ENCODE measurements at regions not wholly inside any gene's neighbourhood (a gene's known extent, or its start where the extent isn't known, plus 50 kb on each side); places are given as distances from the start of the nearest gene placed in this dataset.

DNA sequence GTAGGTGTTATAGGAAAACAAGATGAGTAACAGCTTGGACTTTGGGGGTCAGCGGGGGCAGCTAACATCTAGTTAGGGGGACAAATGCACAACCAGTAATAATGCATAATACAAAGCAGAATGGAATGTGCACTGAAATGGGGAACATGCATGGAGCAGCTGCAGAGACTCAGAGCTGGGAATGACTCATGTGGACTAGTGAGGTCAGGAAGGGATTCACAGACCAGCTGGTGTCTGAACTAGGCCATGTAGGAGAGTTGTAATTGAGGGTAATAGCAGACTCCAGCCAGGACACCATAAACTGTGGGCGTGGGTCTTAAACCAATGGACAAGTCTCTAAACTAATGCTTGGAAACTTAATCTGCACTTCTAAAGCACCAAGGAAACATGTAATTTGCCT lies 176.8 kb upstream of the ASIC2 start:
- TF ChIP-seq, protein P1, sequence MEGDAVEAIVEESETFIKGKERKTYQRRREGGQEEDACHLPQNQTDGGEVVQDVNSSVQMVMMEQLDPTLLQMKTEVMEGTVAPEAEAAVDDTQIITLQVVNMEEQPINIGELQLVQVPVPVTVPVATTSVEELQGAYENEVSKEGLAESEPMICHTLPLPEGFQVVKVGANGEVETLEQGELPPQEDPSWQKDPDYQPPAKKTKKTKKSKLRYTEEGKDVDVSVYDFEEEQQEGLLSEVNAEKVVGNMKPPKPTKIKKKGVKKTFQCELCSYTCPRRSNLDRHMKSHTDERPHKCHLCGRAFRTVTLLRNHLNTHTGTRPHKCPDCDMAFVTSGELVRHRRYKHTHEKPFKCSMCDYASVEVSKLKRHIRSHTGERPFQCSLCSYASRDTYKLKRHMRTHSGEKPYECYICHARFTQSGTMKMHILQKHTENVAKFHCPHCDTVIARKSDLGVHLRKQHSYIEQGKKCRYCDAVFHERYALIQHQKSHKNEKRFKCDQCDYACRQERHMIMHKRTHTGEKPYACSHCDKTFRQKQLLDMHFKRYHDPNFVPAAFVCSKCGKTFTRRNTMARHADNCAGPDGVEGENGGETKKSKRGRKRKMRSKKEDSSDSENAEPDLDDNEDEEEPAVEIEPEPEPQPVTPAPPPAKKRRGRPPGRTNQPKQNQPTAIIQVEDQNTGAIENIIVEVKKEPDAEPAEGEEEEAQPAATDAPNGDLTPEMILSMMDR (conservative IDR thresholded peaks at IDR 0.05), result no peak
- TF ChIP-seq ZFX (IDR thresholded peaks at IDR 0.05), result no peak
- no peak overlapping the region for H3K27ac ChIP-seq

DNA sequence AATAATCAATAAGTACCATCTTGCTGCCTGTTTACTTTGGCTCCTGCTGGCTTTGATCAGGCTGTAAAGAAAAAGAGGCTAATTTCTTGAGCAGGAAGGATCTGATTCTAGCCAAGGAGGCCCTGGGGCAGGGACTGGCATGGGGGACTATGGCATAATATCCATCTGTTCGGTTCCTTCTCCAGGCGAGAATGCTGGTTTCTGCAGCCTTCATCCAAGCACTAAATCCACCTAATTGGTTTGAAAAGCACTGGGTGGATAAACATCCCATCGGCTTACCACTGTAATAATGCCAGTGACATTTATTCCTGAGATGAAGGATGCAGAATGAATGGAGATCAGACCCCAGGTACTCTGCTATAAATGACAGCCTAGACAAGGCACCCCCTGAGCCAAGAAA lies 180.0 kb upstream of the ASIC2 start:
- H3K27ac ChIP-seq, result no peak overlapping the region
- TF ChIP-seq ZFX (IDR thresholded peaks at IDR 0.05), result no peak
- TF ChIP-seq, protein P1 (conservative IDR thresholded peaks at IDR 0.05), result no peak

DNA sequence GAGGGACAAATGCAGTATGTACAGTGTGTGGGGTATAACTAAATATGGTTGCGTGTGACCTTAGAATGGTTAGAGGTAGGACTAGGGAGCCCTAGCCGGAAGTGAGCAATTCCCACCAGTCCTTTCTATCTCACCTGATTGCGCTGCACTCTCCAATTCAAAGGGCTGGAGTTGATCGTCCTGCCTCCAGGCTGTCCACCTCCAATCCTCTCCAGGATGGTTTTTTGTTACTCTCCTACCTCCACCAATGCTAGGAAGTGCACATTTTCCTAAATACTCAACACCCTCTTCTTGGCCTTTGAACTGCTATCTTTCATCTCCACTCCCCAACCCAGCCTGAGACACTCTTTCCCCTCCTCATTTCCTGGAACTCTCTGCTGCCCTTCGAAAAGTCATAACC lies 181.7 kb upstream of the ASIC2 start:
- H3K27ac ChIP-seq, result no peak overlapping the region
- TF ChIP-seq ZFX (IDR thresholded peaks at IDR 0.05), result no peak
- TF ChIP-seq, protein P1 (conservative IDR thresholded peaks at IDR 0.05), result no peak

DNA sequence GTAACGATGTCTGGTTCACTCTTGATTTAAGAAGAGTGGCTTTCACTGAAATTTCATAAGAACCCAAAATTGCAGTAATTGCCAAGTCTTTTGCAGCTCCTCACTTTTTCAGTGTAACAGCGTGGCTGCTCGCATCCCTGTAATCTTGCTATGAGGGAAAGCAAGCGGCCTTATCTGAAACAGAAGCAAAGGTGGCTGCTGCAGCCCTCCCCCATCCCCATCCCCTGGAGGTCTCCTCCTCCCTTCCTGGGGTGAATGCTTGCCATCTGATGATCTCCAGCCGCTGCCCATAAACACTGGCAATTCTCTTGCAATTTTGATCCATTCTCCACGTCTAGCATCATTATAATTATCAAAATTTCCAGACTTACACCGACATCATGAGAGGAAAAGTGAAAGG lies 182.5 kb upstream of the ASIC2 start:
- no peak overlapping the region for H3K27ac ChIP-seq
- TF ChIP-seq, protein P1 (conservative IDR thresholded peaks at IDR 0.05), result no peak
- TF ChIP-seq ZFX (IDR thresholded peaks at IDR 0.05), result no peak

GRCh38 chr17:33481652-33482051 lies 188.6 kb upstream of the ASIC2 start:
- TF ChIP-seq ZFX (IDR thresholded peaks at IDR 0.05), result no peak
- TF ChIP-seq, protein P1 (conservative IDR thresholded peaks at IDR 0.05), result no peak
- no peak overlapping the region for H3K27ac ChIP-seq

DNA sequence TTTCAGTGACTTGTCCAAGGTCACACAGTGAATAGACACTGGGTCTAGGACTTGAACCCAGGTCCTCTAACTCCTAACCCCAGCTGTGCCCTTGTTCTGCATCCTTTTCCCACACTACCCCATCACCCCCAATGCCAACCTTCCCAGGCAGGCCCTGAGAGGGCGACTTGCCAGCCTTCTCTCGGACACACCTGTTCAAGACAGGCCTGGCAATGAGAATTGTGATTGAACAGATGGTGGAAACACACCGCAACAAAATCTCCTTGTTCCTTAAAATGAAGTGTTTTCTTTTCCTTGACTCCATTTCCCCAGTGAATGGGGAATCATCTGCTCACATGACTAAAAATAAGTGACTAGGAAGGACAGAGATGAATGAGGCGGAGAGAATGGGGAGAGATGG lies 189.5 kb upstream of the ASIC2 start:
- TF ChIP-seq, protein P1 (conservative IDR thresholded peaks at IDR 0.05), result no peak
- TF ChIP-seq ZFX (IDR thresholded peaks at IDR 0.05), result no peak
- H3K27ac ChIP-seq, result no peak overlapping the region

DNA sequence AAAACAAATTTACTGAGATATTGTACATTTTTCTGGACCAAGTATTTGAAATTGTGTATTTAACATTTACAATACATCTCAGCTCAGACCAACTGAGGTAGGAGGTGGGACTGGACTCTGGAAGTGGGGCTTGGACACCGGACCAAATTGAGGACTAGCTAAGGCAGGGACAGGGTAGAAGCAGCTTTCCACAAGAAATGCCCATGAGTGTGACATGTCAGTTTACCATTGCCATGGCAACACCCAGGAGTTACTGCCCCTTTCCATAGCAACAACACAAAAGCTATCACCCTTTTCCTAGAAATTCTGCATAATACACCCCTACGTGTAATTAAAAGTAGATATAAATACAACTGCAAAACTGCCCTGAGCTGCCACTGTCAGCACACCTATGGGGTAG lies 191.5 kb upstream of the ASIC2 start:
- no peak overlapping the region for H3K27ac ChIP-seq
- no peak for TF ChIP-seq ZFX (IDR thresholded peaks at IDR 0.05)
- TF ChIP-seq, protein P1 (conservative IDR thresholded peaks at IDR 0.05), result no peak
